ENCODE measurements at regions not wholly inside any gene's neighbourhood (a gene's known extent, or its start where the extent isn't known, plus 50 kb on each side); places are given as distances from the start of the nearest gene placed in this dataset.
A peak's percentile ranks its signal among the peaks of the same experiment; 100 is the strongest.

- no peaks in the 10 kb centered on the region for H3K9me3 ChIP-seq
- TF ChIP-seq CTCF (IDR thresholded peaks at IDR 0.05) (no peak), POLR2A (IDR thresholded peaks at IDR 0.05) (no peak)
- H3K27me3 ChIP-seq, result no peaks in the 10 kb centered on the region
- no peak overlapping the region for H3K27ac ChIP-seq
- H3K36me3 ChIP-seq, result no peaks in the 10 kb centered on the region
- no peaks in the 10 kb centered on the region for H3K4me1 ChIP-seq
- peak in 1 of 3 donors; percentile 16 for DNase-seq
- no peak overlapping the region for H3K4me3 ChIP-seq
These were observed 281.6 kb downstream of the PBX3 start for GRCh38 chr9:126028746-126029145.

GRCh38 chr9:126030716-126031115 is 283.5 kb downstream of the PBX3 start:
- no peaks in the 10 kb centered on the region for H3K27me3 ChIP-seq
- DNase-seq, result peak in 1 of 3 donors; percentile 34
- no peaks in the 10 kb centered on the region for H3K9me3 ChIP-seq
- no peaks in the 10 kb centered on the region for H3K4me1 ChIP-seq
- TF ChIP-seq POLR2A (IDR thresholded peaks at IDR 0.05) (no peak), CTCF (IDR thresholded peaks at IDR 0.05) (no peak)
- H3K36me3 ChIP-seq, result no peaks in the 10 kb centered on the region
- no peak overlapping the region for H3K27ac ChIP-seq
- no peak overlapping the region for H3K4me3 ChIP-seq

- Histone ChIP-seq H3K9me3 (no peaks in the 10 kb centered on the region), H3K36me3 (no peaks in the 10 kb centered on the region), H3K4me3 (no peak overlapping the region), H3K27me3 (no peaks in the 10 kb centered on the region), H3K27ac (no peak overlapping the region), H3K4me1 (no peaks in the 10 kb centered on the region)
- no peak for DNase-seq
- TF ChIP-seq CTCF (IDR thresholded peaks at IDR 0.05) (no peak), POLR2A (IDR thresholded peaks at IDR 0.05) (no peak)
These were observed 283.9 kb downstream of the PBX3 start for GRCh38 chr9:126031116-126031515.

- Histone ChIP-seq H3K27ac (no peak overlapping the region), H3K4me1 (no peaks in the 10 kb centered on the region), H3K9me3 (no peaks in the 10 kb centered on the region), H3K4me3 (no peak overlapping the region), H3K36me3 (no peaks in the 10 kb centered on the region), H3K27me3 (no peaks in the 10 kb centered on the region)
- no peak for TF ChIP-seq CTCF (IDR thresholded peaks at IDR 0.05)
- no peak for TF ChIP-seq POLR2A (IDR thresholded peaks at IDR 0.05)
- no peak for DNase-seq
These were observed 285.0 kb downstream of the PBX3 start for GRCh38 chr9:126032135-126032534.

GRCh38 chr9:126033318-126033717 is 286.1 kb downstream of the PBX3 start:
- DNase-seq, result peak in 1 of 3 donors; percentile 13
- H3K9me3 ChIP-seq, result no peaks in the 10 kb centered on the region
- no peaks in the 10 kb centered on the region for H3K4me1 ChIP-seq
- no peak overlapping the region for H3K4me3 ChIP-seq
- H3K27me3 ChIP-seq, result no peaks in the 10 kb centered on the region
- no peak overlapping the region for H3K27ac ChIP-seq
- no peak for TF ChIP-seq POLR2A (IDR thresholded peaks at IDR 0.05)
- TF ChIP-seq CTCF (IDR thresholded peaks at IDR 0.05), result no peak
- no peaks in the 10 kb centered on the region for H3K36me3 ChIP-seq

- H3K27ac ChIP-seq, result no peak overlapping the region
- H3K36me3 ChIP-seq, result no peaks in the 10 kb centered on the region
- TF ChIP-seq CTCF (IDR thresholded peaks at IDR 0.05), result no peak
- H3K9me3 ChIP-seq, result no peaks in the 10 kb centered on the region
- no peaks in the 10 kb centered on the region for H3K27me3 ChIP-seq
- no peak overlapping the region for H3K4me3 ChIP-seq
- DNase-seq, result peak in 1 of 3 donors; percentile 24
- H3K4me1 ChIP-seq, result no peaks in the 10 kb centered on the region
These were observed 286.8 kb downstream of the PBX3 start for GRCh38 chr9:126033956-126034355.

Measured in Peyer's patch (tissue), 4 donors.